PC-3 (cell line): ENCODE measurements at regions not wholly inside any gene's neighbourhood (a gene's known extent, or its start where the extent isn't known, plus 50 kb on each side); places are given as distances from the start of the nearest gene placed in this dataset.

Source experiments
- ATAC-seq: fragments of 200-7000 bp; cut with Tn5 transposase; 2 replicates; pipeline ENCODE4 v1.9.1; 2020; ENCODE audit warnings: mild to moderate bottlenecking, moderate library complexity
- BruUV-seq: library from RNA; stranded (reverse); fragments of 400-500 nt; replicated peaks from 2 replicates; lab custom pipeline; 2021; lab: Mats Ljungman, UMichigan
- CTCF ChIA-PET: fragments of 300-600 bp; sonication (Branson Sonifier 250); formaldehyde crosslinking; loops from one replicate; lab custom pipeline; 2022; ENCODE audit warnings: antibody characterized with exemption; lab: Charles Lee
- POLR2A ChIA-PET: fragments of 300-600 bp; sonication (Branson Sonifier 250); formaldehyde crosslinking; loops from one replicate; lab custom pipeline; 2022; ENCODE audit warnings: antibody characterized with exemption; ENCODE audit not compliant: unreplicated experiment; lab: Charles Lee
- DNase-seq: peaks from one replicate; pipeline ENCODE4 v3.0.0-alpha.2; 2015
- H2AFZ ChIP-seq: fragments of 300-600 bp; sonication (generic); 2 replicates; pipeline ENCODE4 v1.6.0; 2016; ENCODE audit warnings: antibody characterized with exemption, low read length
- H3F3A ChIP-seq: fragments of 300-600 bp; sonication (generic); one replicate; pipeline ENCODE4 v1.6.0; 2017; ENCODE audit warnings: antibody characterized with exemption, low read length, control low read depth, mild to moderate bottlenecking; ENCODE audit not compliant: unreplicated experiment
- H3K27ac ChIP-seq: fragments of 300-600 bp; sonication (generic); 2 replicates; pipeline ENCODE4 v1.5.1; 2016; ENCODE audit warnings: mild to moderate bottlenecking, low read length
- H3K27me3 ChIP-seq: fragments of 300-600 bp; sonication (generic); 2 replicates; pipeline ENCODE4 v1.6.1; 2016; ENCODE audit warnings: low read length, mixed read lengths
- H3K36me3 ChIP-seq: fragments of 300-600 bp; sonication (generic); 2 replicates; pipeline ENCODE4 v1.6.1; 2016; ENCODE audit warnings: low read depth, mixed run types, low read length, mixed read lengths
- H3K4me1 ChIP-seq: fragments of 300-600 bp; sonication (generic); 2 replicates; pipeline ENCODE4 v1.5.1; 2016; ENCODE audit warnings: low read length; ENCODE audit not compliant: insufficient read depth
- H3K4me2 ChIP-seq: fragments of 300-600 bp; sonication (generic); 2 replicates; pipeline ENCODE4 v1.6.0; 2016; ENCODE audit warnings: low read length
- H3K4me3 ChIP-seq: fragments of 300-600 bp; sonication (generic); 2 replicates; pipeline ENCODE4 v1.5.1; 2016; ENCODE audit warnings: mild to moderate bottlenecking, low read length, mixed read lengths
- H3K79me2 ChIP-seq: fragments of 300-600 bp; sonication (generic); 2 replicates; pipeline ENCODE4 v1.6.1; 2017; ENCODE audit warnings: low read length, mixed read lengths
- H3K9ac ChIP-seq: fragments of 300-600 bp; sonication (generic); 2 replicates; pipeline ENCODE4 v1.6.0; 2016; ENCODE audit warnings: mild to moderate bottlenecking, low read length
- H3K9me2 ChIP-seq: fragments of 300-600 bp; sonication (generic); replicated peaks from 2 replicates; pipeline ENCODE4 v1.6.1; 2016; ENCODE audit warnings: mixed run types, low read length, mixed read lengths
- H3K9me3 ChIP-seq: fragments of 300-600 bp; sonication (generic); 2 replicates; pipeline ENCODE4 v1.6.1; 2016; ENCODE audit warnings: low read length, mixed read lengths
- H4K20me1 ChIP-seq: fragments of 300-600 bp; sonication (generic); 2 replicates; pipeline ENCODE4 v1.6.1; 2016; ENCODE audit warnings: low read length, mixed read lengths
- EZH2 ChIP-seq: fragments of 300-600 bp; sonication (generic); IDR thresholded peaks from one replicate; pipeline ENCODE4 v1.6.1; 2017; ENCODE audit warnings: antibody characterized with exemption, mild to moderate bottlenecking, low read length; ENCODE audit not compliant: unreplicated experiment
- EZH2phosphoT487 ChIP-seq: fragments of 300-600 bp; sonication (generic); IDR thresholded peaks from 2 replicates; pipeline ENCODE4 v1.6.1; 2018; ENCODE audit warnings: mild to moderate bottlenecking, antibody characterized with exemption, low read length, borderline replicate concordance
- intact Hi-C: fragments of 100-400 bp; cut with micrococcal nuclease; formaldehyde crosslinking; loops from 2 replicates; pipeline ENCODE4 v1.9.0; 2023
- TF ChIP-seq, protein P1 (sequence below): fragments of 300-600 bp; sonication (generic); conservative IDR thresholded peaks from 2 replicates; pipeline ENCODE4 v1.5.1; 2017; ENCODE audit warnings: antibody characterized with exemption, low read depth, mild to moderate bottlenecking, low read length

DNA sequence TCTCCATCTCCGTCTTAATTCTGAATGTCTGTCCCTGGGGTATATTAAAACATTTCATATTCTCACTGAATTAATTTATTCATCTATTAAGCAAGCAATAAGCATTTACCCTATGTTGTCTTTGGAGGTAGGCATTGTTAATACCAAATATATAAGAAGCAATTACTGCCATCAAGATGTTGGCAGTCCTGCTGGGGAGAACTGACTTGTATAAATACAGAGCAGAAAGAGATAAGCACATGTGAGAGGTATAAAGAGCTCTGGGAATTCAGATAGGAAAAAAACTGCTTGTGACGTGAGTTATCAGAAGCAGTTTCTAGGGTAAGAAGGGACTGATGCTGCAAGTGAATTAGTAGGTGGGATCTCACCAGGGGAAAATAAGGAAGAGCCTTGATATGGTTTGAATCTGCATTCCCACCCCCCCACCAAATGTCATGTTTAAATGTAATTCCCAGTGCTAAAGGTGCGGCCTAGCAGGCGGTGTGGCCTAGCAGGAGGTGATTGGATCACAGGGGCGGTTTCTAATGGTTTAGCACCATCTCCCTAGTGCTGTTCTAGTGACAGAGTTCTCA lies 286.8 kb downstream of the RAD51AP2 start:
- no peak overlapping the region for H3K4me2 ChIP-seq
- H3K4me1 ChIP-seq: no peaks in the 10 kb centered on the region
- H3K9ac ChIP-seq: no peak overlapping the region
- no peaks in the 10 kb centered on the region for H3K9me2 ChIP-seq
- H3K27me3 ChIP-seq: no peaks in the 10 kb centered on the region
- no TSS peak for BruUV-seq
- no peak for TF ChIP-seq EZH2
- no peak for TF ChIP-seq EZH2phosphoT487
- TF ChIP-seq, protein P1, sequence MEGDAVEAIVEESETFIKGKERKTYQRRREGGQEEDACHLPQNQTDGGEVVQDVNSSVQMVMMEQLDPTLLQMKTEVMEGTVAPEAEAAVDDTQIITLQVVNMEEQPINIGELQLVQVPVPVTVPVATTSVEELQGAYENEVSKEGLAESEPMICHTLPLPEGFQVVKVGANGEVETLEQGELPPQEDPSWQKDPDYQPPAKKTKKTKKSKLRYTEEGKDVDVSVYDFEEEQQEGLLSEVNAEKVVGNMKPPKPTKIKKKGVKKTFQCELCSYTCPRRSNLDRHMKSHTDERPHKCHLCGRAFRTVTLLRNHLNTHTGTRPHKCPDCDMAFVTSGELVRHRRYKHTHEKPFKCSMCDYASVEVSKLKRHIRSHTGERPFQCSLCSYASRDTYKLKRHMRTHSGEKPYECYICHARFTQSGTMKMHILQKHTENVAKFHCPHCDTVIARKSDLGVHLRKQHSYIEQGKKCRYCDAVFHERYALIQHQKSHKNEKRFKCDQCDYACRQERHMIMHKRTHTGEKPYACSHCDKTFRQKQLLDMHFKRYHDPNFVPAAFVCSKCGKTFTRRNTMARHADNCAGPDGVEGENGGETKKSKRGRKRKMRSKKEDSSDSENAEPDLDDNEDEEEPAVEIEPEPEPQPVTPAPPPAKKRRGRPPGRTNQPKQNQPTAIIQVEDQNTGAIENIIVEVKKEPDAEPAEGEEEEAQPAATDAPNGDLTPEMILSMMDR: no peak
- ATAC-seq (no peak), DNase-seq (no peak)
- H3K4me3 ChIP-seq: no peak overlapping the region
- H3F3A ChIP-seq: no peaks in the 10 kb centered on the region
- no peaks in the 10 kb centered on the region for H3K79me2 ChIP-seq
- ChIA-PET CTCF (no interaction called here), POLR2A (no interaction called here)
- no peaks in the 10 kb centered on the region for H3K36me3 ChIP-seq
- H2AFZ ChIP-seq: no peak overlapping the region
- H3K9me3 ChIP-seq: 0 out of 2 replicates have a peak, but pooled peaks cover 3% of the 10 kb centered on the region
- H3K27ac ChIP-seq: no peak overlapping the region
- intact Hi-C loops: no loop called here
- H4K20me1 ChIP-seq: no peaks in the 10 kb centered on the region

DNA sequence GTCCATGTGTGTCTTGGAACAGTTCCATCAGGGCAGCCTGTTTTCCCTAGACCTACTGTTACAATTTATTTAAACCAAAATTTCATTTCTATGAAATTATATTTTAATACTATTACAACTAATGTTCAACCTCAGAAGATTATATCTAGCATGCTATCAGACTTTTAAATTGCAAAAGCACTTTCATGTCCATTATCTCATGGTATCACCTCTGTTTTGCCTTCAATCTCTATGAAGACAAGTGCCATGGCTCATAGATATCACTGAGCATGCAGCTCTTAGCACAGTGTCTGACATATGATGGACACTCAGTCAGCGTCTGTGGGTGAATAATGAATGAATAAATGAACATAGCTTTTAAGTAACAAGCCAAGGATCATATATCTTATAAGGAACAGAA lies 288.8 kb downstream of the RAD51AP2 start:
- Histone ChIP-seq H3K27ac (no peak overlapping the region), H3K9me2 (no peaks in the 10 kb centered on the region), H3K9me3 (no peaks in the 10 kb centered on the region), H3K27me3 (no peaks in the 10 kb centered on the region), H3K4me3 (no peak overlapping the region), H3K79me2 (no peaks in the 10 kb centered on the region), H3K36me3 (no peaks in the 10 kb centered on the region), H3K9ac (no peak overlapping the region), H3F3A (no peaks in the 10 kb centered on the region), H4K20me1 (no peaks in the 10 kb centered on the region), H2AFZ (no peak overlapping the region), H3K4me1 (no peaks in the 10 kb centered on the region), H3K4me2 (no peak overlapping the region)
- TF ChIP-seq, protein P1: no peak
- TF ChIP-seq EZH2phosphoT487 (no peak), EZH2 (no peak)
- intact Hi-C loops: no loop called here
- ChIA-PET CTCF (no interaction called here), POLR2A (no interaction called here)
- DNase-seq: no peak
- no TSS peak for BruUV-seq
- no peak for ATAC-seq

DNA sequence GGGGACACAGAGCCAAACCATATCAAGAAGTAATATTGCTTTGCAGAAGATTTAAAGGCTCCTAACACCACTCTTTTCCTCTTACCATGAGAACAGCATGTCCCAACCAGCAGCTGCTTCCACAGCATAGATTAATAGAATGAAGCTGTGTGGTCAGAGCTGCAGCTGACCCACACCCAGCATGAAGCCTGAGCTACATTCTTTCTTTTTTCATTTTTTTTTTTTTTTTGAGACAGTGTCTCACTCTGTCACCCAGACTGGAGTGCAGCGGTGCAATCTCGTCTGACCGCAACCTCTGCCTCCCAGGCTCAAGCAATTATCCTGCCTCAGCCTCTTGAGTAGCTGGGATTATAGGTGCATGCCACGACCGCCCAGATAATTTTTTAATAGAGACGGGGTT lies 289.8 kb downstream of the RAD51AP2 start:
- DNase-seq (no peak), ATAC-seq (no peak)
- Histone ChIP-seq H2AFZ (no peak overlapping the region), H3K9me3 (no peaks in the 10 kb centered on the region), H4K20me1 (no peaks in the 10 kb centered on the region), H3K27me3 (no peaks in the 10 kb centered on the region), H3K27ac (no peak overlapping the region), H3K4me2 (no peak overlapping the region), H3F3A (no peaks in the 10 kb centered on the region), H3K79me2 (no peaks in the 10 kb centered on the region), H3K4me3 (no peak overlapping the region), H3K36me3 (no peaks in the 10 kb centered on the region), H3K9me2 (no peaks in the 10 kb centered on the region), H3K4me1 (no peaks in the 10 kb centered on the region), H3K9ac (no peak overlapping the region)
- TF ChIP-seq EZH2phosphoT487 (no peak), EZH2 (no peak)
- TF ChIP-seq, protein P1: no peak
- intact Hi-C loops: no loop called here
- POLR2A ChIA-PET: no interaction called here
- no TSS peak for BruUV-seq
- CTCF ChIA-PET: no interaction called here
